Panc1 (cell line): ENCODE measurements at regions not wholly inside any gene's neighbourhood (a gene's known extent, or its start where the extent isn't known, plus 50 kb on each side); places are given as distances from the start of the nearest gene placed in this dataset.

Source experiments
- CTCF ChIP-seq: fragments of 450-650 bp; IDR thresholded peaks from 2 replicates; pipeline ENCODE4 v1.5.1; 2017; ENCODE audit warnings: mild to moderate bottlenecking
- POLR2AphosphoS5 ChIP-seq: IDR thresholded peaks from 2 replicates; pipeline ENCODE4 v1.6.1; 2012; ENCODE audit warnings: mild to moderate bottlenecking, low read depth, low read length, moderate library complexity
- REST ChIP-seq, 2 experiments: IDR thresholded peaks; 2 replicates each; pipeline ENCODE4 v1.6.1; 2011 to 2012; ENCODE audit warnings: low read depth in 2 of 2, control low read depth in 1 of 2, low read length in 1 of 2, mild to moderate bottlenecking in 1 of 2, moderate library complexity in 1 of 2; ENCODE audit not compliant: insufficient read depth in 1 of 2
- SIN3A ChIP-seq: IDR thresholded peaks from 2 replicates; pipeline ENCODE4 v1.6.1; 2012; ENCODE audit warnings: low read depth, mild to moderate bottlenecking, low read length, moderate library complexity, borderline replicate concordance; ENCODE audit not compliant: insufficient read depth

GRCh38 chr6:11430036-11430435 is 107.5 kb upstream of the TMEM170B start:
- TF ChIP-seq CTCF (no peak), REST (IDR thresholded peaks at IDR 0.05; ENCODE audit: insufficient read depth in 1 of 2, low read depth in 2 of 2, low read length in 1 of 2) (no peak), POLR2AphosphoS5 (no peak), SIN3A (no peak)
